Neuronal stem cell (in vitro differentiated cells): ENCODE measurements at regions not wholly inside any gene's neighbourhood (a gene's known extent, or its start where the extent isn't known, plus 50 kb on each side); places are given as distances from the start of the nearest gene placed in this dataset.

Experiments
- DNase-seq: peaks from one replicate; pipeline ENCODE4 v3.0.0-alpha.2; 2013; ENCODE audit warnings: low spot score
- H2AFZ ChIP-seq: one replicate; pipeline ENCODE4 v1.6.1; 2013; ENCODE audit warnings: mild to moderate bottlenecking, low read length, inconsistent platforms
- H2AK5ac ChIP-seq: 2 replicates; pipeline ENCODE4 v1.6.1; 2013; ENCODE audit warnings: low read depth, mild to moderate bottlenecking, inconsistent platforms, low read length, moderate library complexity, mixed read lengths
- H2BK120ac ChIP-seq: 2 replicates; pipeline ENCODE4 v1.6.1; 2013; ENCODE audit warnings: low read depth, mild to moderate bottlenecking, inconsistent platforms, low read length, moderate library complexity, mixed read lengths
- H2BK12ac ChIP-seq: one replicate; pipeline ENCODE4 v1.6.1; 2013; ENCODE audit warnings: low read length, inconsistent platforms
- H2BK15ac ChIP-seq: 2 replicates; pipeline ENCODE4 v1.6.1; 2013; ENCODE audit warnings: mild to moderate bottlenecking, low read length, inconsistent platforms, mixed read lengths
- H2BK5ac ChIP-seq: one replicate; pipeline ENCODE4 v1.6.1; 2013; ENCODE audit warnings: inconsistent platforms, mild to moderate bottlenecking, low read length, moderate library complexity
- H3K14ac ChIP-seq: one replicate; pipeline ENCODE4 v1.6.1; 2013; ENCODE audit warnings: low read length, inconsistent platforms
- H3K18ac ChIP-seq: 2 replicates; pipeline ENCODE4 v1.6.1; 2013; ENCODE audit warnings: low read length, inconsistent platforms
- H3K23ac ChIP-seq: 2 replicates; pipeline ENCODE4 v1.6.1; 2013; ENCODE audit warnings: low read depth, mild to moderate bottlenecking, mixed read lengths, low read length, inconsistent platforms; ENCODE audit not compliant: poor library complexity
- H3K27ac ChIP-seq: replicated peaks from 3 replicates; pipeline ENCODE4 v1.5.1; 2013; ENCODE audit warnings: low read length, inconsistent platforms
- H3K27me3 ChIP-seq, 3 experiments: 2 replicates each; pipeline ENCODE4 v1.6.1; 2013; ENCODE audit warnings: low read length in 3 of 3, mild to moderate bottlenecking in 2 of 3, inconsistent platforms in 1 of 3, low read depth in 1 of 3, mixed read lengths in 1 of 3, moderate library complexity in 1 of 3; ENCODE audit not compliant: control insufficient read depth in 3 of 3, insufficient read depth in 3 of 3
- H3K36me3 ChIP-seq, 2 donors: replicated peaks in 1 of 2; 2 replicates each; pipeline ENCODE4 v1.6.1; 2013; ENCODE audit warnings: low read length in 2 of 2; ENCODE audit not compliant: control insufficient read depth in 2 of 2, insufficient read depth in 2 of 2
- H3K4ac ChIP-seq: 2 replicates; pipeline ENCODE4 v1.6.1; 2013; ENCODE audit warnings: inconsistent platforms, mild to moderate bottlenecking, low read length, moderate library complexity
- H3K4me1 ChIP-seq, 2 donors: 1 replicate in 1 of 2; 2 replicates in 1 of 2; pipeline ENCODE4 v1.6.1; 2013; ENCODE audit warnings: low read length in 2 of 2, low read depth in 1 of 2; ENCODE audit not compliant: control insufficient read depth in 2 of 2, insufficient read depth in 1 of 2
- H3K4me2 ChIP-seq: one replicate; pipeline ENCODE4 v1.6.1; 2013; ENCODE audit warnings: mild to moderate bottlenecking, low read length, inconsistent platforms; ENCODE audit not compliant: insufficient read depth, poor library complexity, severe bottlenecking
- H3K4me3 ChIP-seq, 2 donors: 2 replicates each; pipeline ENCODE4 v1.5.1; 2013; ENCODE audit warnings: low read length in 2 of 2, mild to moderate bottlenecking in 2 of 2, inconsistent platforms in 1 of 2, moderate library complexity in 1 of 2
- H3K79me1 ChIP-seq: one replicate; pipeline ENCODE4 v1.6.1; 2013; ENCODE audit warnings: low read depth, mild to moderate bottlenecking, inconsistent platforms, low read length, moderate library complexity
- H3K9ac ChIP-seq: one replicate; pipeline ENCODE4 v1.6.1; 2013; ENCODE audit warnings: mild to moderate bottlenecking, low read depth, low read length, inconsistent platforms; ENCODE audit not compliant: poor library complexity
- H3K9me3 ChIP-seq, 2 donors: replicated peaks in 1 of 2; 2 replicates each; pipeline versions ENCODE3 to v1.6.1; 2013; ENCODE audit warnings: low read length in 2 of 2, mild to moderate bottlenecking in 2 of 2, inconsistent platforms in 1 of 2, low read depth in 1 of 2, mixed read lengths in 1 of 2, moderate library complexity in 1 of 2; ENCODE audit not compliant: control insufficient read depth in 2 of 2, insufficient read depth in 1 of 2
- H4K8ac ChIP-seq: one replicate; pipeline ENCODE4 v1.6.1; 2013; ENCODE audit warnings: low read depth, mild to moderate bottlenecking, inconsistent platforms, low read length, moderate library complexity
- H4K91ac ChIP-seq: one replicate; pipeline ENCODE4 v1.6.1; 2013; ENCODE audit warnings: low read length, low read depth, mild to moderate bottlenecking, inconsistent platforms; ENCODE audit not compliant: poor library complexity
- WGBS, 2 donors: extraction: QIAGEN DNeasy Blood & Tissue Kit; methylation state at CpG; one replicate each; pipeline ENCODE4 v1.1.7; 2013; ENCODE audit warnings: missing lambda C conversion rate in 2 of 2, mixed read lengths in 1 of 2; ENCODE audit not compliant: insufficient read length in 2 of 2, insufficient replicate concordance in 1 of 2; ENCODE audit errors: extremely low coverage in 2 of 2; 5-methylcytosine and 5-hydroxymethylcytosine counted together

DNA sequence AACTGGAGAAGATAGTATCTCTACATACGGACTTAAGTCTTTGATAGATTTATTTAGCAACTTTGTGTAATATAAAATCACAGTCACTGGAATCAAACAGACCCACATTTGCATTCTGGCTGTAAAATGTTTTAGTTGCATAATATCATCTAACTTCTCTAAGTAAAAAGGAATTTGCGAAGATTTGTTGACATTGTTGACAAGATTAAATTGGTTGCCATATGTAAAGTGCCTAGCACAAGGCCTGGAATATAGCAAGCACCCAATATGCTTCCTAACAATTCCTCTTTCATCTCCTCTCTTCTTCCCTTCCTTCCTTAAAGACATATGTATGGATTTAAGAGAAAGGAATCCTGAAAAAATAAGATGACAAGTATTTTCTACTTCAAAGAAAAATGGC is 295.4 kb upstream of the PPFIA2 start:
- no peaks in the 10 kb centered on the region for H3K27me3 ChIP-seq
- no CpG with 5 or more reads among the region's 2 CpGs for WGBS, 2 donors
- no peak overlapping the region for H3K27ac ChIP-seq
- no peak overlapping the region for H2BK12ac ChIP-seq
- no peak overlapping the region for H2AK5ac ChIP-seq
- H3K4me1 ChIP-seq, result no peaks in the 10 kb centered on the region
- no peak overlapping the region for H3K4me3 ChIP-seq
- H3K18ac ChIP-seq, result no peak overlapping the region
- no peak overlapping the region for H2BK5ac ChIP-seq
- H3K14ac ChIP-seq, result no peak overlapping the region
- no peak overlapping the region for H4K8ac ChIP-seq
- no peak for DNase-seq
- no peak overlapping the region for H3K9ac ChIP-seq
- H3K36me3 ChIP-seq, result no peaks in the 10 kb centered on the region
- no peak overlapping the region for H4K91ac ChIP-seq
- no peaks in the 10 kb centered on the region for H3K79me1 ChIP-seq
- no peak overlapping the region for H2BK120ac ChIP-seq
- no peak overlapping the region for H3K4ac ChIP-seq
- H2AFZ ChIP-seq, result no peak overlapping the region
- no peak overlapping the region for H2BK15ac ChIP-seq
- H3K23ac ChIP-seq, result no peak overlapping the region
- H3K4me2 ChIP-seq, result no peak overlapping the region
- H3K9me3 ChIP-seq, result no peaks in the 10 kb centered on the region

DNA sequence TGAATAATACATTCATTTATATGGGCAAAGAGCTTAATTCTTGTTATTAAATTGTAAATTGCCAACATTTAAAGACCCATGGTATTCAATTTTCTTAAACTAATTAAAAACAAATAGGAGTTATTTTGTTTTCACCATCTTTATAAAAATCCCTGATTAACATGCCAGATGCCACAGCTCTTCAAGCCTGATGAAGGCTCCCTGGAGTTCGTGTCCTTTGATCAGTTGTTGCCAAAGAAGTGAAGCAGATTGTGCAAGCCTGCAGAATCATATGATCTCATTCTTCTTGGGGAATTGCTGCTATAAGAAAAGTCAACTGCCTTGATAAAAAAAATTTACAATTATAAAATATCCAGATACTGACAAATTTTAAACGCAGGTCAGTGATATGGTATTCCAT is 288.3 kb upstream of the PPFIA2 start:
- Histone ChIP-seq H3K79me1 (no peaks in the 10 kb centered on the region), H3K4me3 (no peak overlapping the region), H4K91ac (no peak overlapping the region), H3K14ac (no peak overlapping the region), H3K18ac (no peak overlapping the region), H3K9ac (no peak overlapping the region), H2BK120ac (no peak overlapping the region), H3K4me1 (no peaks in the 10 kb centered on the region), H3K23ac (no peak overlapping the region), H2AK5ac (no peak overlapping the region), H2BK12ac (no peak overlapping the region), H3K27ac (no peak overlapping the region), H3K27me3 (no peaks in the 10 kb centered on the region), H2BK5ac (no peak overlapping the region), H2AFZ (no peak overlapping the region), H3K36me3 (no peaks in the 10 kb centered on the region), H3K4me2 (no peak overlapping the region), H4K8ac (no peak overlapping the region), H3K4ac (no peak overlapping the region), H3K9me3 (no peaks in the 10 kb centered on the region), H2BK15ac (no peak overlapping the region)
- DNase-seq, result no peak
- WGBS, 2 donors, result no CpG with 5 or more reads among the region's 2 CpGs

DNA sequence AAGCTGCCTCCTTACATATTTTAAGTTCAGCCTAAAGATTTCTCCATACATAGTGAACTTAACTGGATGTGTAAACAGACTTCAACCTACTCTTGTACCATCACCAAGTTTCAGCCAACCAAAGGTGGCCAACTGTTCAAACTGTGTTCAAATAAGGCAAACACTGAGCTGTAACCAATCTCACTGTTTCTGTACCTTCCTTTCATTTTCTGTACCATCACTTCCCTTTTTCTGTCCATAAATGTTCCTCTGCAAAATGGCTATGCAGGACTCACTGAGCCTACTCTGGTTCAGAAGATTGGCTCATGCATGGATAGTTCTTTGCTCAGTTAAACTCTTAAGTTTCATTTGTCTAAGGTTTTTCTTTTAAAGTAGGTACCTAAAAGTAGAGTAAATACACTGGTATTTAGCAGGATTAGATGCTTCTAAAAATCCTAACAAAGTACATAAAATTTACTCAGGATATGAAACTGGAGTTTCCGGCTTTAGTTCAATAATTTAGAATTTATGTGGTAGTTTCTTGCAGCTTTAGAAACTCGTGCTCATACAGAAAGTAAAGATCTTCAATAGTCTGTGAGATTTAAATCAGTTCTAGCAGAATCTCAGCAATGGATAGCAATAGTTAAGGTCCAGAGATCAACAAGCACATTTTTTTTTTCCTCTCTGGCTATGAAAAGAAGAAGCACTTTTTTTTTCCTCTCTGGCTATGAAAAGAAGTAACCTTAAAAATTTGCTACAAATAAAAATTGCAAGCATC is 282.0 kb upstream of the PPFIA2 start:
- no peaks in the 10 kb centered on the region for H3K79me1 ChIP-seq
- no peak overlapping the region for H4K8ac ChIP-seq
- no peak overlapping the region for H2AK5ac ChIP-seq
- H2BK5ac ChIP-seq, result no peak overlapping the region
- no peak overlapping the region for H3K4ac ChIP-seq
- H3K14ac ChIP-seq, result no peak overlapping the region
- no peak overlapping the region for H3K18ac ChIP-seq
- H3K4me3 ChIP-seq, result no peak overlapping the region
- no peak overlapping the region for H2BK12ac ChIP-seq
- H2BK15ac ChIP-seq, result no peak overlapping the region
- H3K27me3 ChIP-seq, result no peaks in the 10 kb centered on the region
- no peak overlapping the region for H4K91ac ChIP-seq
- no peaks in the 10 kb centered on the region for H3K9me3 ChIP-seq
- H3K4me2 ChIP-seq, result no peak overlapping the region
- no peaks in the 10 kb centered on the region for H3K36me3 ChIP-seq
- H3K27ac ChIP-seq, result no peak overlapping the region
- no peak overlapping the region for H2AFZ ChIP-seq
- no peak overlapping the region for H3K23ac ChIP-seq
- H2BK120ac ChIP-seq, result no peak overlapping the region
- WGBS, 2 donors, result no CpG with 5 or more reads among the region's 2 CpGs
- H3K4me1 ChIP-seq, result no peaks in the 10 kb centered on the region
- DNase-seq, result no peak
- no peak overlapping the region for H3K9ac ChIP-seq

DNA sequence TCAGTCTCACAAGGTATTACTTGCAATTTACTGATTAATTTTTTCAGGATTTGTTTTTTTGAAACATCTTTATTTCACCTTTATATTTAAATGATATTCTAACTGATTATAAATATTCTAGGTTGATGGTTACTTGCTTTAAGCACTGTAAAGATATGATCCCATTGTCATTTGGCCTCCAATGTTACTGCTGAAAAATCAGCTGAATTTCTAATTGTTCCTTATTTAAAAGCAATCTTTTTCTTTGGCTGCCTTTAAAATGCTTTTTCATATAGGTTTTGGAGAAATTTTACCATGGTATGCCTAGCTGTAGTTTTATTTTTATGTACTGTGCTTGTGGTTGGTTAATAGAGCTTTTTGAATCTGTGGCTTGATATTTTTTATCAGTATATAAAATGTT is 275.6 kb upstream of the PPFIA2 start:
- Histone ChIP-seq H3K27me3 (no peaks in the 10 kb centered on the region), H3K4me3 (no peak overlapping the region), H2AFZ (no peak overlapping the region), H2BK12ac (no peak overlapping the region), H3K36me3 (no peaks in the 10 kb centered on the region), H3K27ac (no peak overlapping the region), H3K18ac (no peak overlapping the region), H2AK5ac (no peak overlapping the region), H3K4me2 (no peak overlapping the region), H3K79me1 (no peaks in the 10 kb centered on the region), H3K9ac (no peak overlapping the region), H3K14ac (no peak overlapping the region), H2BK120ac (no peak overlapping the region), H3K4ac (no peak overlapping the region), H2BK15ac (no peak overlapping the region), H3K23ac (no peak overlapping the region), H3K9me3 (no peaks in the 10 kb centered on the region), H4K8ac (no peak overlapping the region), H2BK5ac (no peak overlapping the region), H4K91ac (no peak overlapping the region), H3K4me1 (no peaks in the 10 kb centered on the region)
- no peak for DNase-seq
